ENCODE measurements at regions not wholly inside any gene's neighbourhood (a gene's known extent, or its start where the extent isn't known, plus 50 kb on each side); places are given as distances from the start of the nearest gene placed in this dataset.

GRCh38 chr12:58728397-58728796, 191.9 kb downstream of the LRIG3 start:
- TF ChIP-seq CTCF (IDR thresholded peaks at IDR 0.05) (no peak), ZFX (IDR thresholded peaks at IDR 0.05; ENCODE audit: borderline replicate concordance) (no peak)
